ENCODE measurements at regions not wholly inside any gene's neighbourhood (a gene's known extent, or its start where the extent isn't known, plus 50 kb on each side); places are given as distances from the start of the nearest gene placed in this dataset.
"Not testable (repeated sequence)": the region's sequence is repeated elsewhere in the genome, so short reads cannot be mapped to it uniquely, and the experiment has no call there.

DNA sequence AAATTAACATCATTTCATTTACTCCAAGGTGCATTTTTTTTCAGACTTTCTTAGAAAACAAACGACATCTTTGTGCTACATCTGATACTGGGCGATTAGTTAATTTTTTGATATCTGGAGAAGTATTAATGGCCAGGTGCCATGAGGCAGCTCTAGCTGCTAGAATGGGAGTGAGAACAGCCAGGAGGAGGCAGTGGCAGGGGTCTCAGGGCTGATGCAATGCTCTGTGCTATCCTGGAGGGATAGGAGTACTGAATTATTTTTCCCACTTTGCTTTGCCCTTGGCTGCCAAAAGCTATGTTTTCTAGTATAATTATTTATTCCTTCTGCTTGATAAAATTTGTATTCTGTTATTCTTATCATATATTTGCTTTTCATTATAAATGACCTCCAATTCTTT is 133.6 kb upstream of the NOX3 start:
- no peak for DNase-seq (ENCODE audit: low spot score)

DNA sequence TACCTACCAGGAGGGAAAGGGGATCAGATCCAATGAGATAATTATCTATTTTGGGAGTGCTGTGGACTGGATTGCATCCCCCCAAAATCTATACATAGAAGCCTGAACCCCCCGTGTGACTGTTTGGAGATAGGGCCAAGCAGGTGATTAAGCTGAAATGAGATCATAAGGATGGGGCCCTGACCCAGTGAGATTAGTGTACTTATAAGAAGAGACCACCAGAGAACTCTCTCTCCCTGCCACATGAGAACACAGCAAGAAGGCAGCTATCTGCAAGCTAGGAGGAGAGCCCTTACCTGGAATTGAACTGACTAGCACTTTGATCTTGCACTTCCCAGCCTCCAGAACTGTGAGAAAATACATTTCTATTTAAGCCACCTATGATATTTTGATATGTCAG is 132.2 kb upstream of the NOX3 start:
- no peak for DNase-seq (ENCODE audit: low spot score)

DNA sequence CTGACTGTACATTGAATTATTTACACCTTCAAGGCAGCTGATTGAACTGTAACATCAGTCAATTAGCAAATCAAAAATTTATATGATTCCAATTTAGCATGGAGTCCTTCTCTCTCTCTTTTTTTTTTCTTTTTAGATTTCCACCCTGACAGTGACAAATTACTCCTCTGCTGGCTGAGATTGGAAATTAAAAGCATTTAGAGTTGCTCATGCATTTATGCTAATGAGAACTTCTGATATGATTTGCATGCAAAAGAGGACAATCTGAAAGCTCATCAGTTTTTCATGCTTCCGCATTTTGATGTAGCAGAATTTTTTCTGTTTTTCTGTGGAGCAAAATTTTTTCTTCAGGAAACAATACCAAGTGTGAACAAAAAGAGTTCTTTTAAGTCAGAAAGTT is 130.5 kb upstream of the NOX3 start:
- no peak for DNase-seq (ENCODE audit: low spot score)

DNA sequence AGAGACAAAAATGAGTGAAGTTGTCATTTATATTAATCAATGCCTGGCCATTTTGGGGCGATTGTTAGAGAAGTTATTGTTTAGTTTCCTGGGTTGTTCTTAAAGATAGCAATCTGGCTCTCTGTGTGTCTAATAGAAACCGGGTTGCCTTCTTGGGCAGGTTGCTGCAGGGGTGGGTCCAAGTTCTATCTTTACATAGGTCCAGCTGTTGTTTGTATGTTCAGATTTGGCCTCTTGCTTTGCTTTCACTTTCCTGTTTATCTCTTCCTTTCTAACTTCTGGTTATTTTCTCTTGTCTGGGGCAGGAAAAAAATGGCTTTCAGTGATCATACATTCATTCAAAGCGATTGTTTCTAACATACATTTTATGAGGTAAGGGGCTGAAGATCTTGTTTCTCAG is 128.4 kb upstream of the NOX3 start:
- DNase-seq (ENCODE audit: low spot score) = no peak

DNA sequence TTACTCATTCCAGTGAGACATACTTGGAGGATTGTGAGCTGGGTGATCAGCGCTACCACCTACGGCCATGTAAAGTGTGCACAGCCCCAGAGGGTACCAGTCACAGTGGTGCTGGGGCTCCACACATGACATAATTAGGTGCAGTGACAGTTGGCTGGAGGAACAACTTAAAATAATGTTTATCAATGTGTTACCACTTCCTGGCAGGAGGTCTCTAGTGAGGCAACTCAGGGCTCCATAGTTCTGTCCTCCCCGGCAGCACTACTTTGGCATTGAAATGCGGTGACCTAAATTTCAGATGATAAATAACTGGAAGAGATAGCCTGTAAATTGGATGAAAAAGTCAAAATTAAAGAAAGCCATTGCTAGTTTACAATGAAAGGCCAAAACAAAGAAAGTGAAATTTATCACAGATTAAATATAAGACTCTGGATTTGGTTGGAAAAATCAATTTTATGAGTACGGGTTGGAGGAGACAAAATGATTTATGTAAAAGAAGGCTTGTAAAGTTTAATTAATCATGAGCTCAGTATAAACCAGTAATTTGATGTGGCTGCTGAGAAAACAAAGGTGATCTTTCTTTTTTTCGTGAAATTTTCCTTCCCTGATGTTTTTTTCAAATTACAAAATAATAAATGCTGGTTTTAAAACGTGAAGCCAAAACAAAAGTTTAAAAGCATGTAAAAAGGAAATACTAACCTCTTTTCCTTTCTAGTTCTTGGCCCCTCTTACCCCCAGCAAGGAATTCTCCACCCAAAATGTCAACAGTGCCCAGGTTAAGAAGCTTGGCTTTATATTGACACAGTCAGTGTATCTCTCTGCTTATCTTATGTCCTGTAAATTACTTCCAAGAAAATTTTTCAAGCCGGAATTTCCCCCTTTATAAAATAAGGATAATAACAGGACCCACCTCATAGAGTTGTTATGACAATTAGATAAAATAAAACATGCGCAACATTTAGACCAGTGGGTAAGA is 126.7 kb upstream of the NOX3 start:
- no peak for DNase-seq (ENCODE audit: low spot score)

DNA sequence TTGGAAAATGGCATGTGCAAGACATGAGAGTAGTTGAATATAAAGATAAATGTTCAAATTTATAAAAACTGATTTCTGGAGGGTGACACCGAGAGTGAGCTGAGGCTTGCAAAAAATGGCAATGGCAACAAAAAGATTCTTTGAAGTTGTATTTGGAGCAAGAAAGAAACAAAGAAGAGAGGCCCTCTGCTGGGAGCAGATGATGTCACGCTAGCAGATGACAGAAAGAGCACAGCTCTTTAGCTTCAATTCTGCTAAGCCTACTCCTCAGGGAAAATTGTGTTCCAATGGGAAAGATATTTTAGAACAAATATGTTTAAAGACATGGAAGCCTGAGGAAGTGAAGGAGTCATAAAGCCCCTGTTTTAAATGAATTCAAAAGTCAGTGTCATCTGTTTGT is 125.3 kb upstream of the NOX3 start:
- no peak for DNase-seq (ENCODE audit: low spot score)

DNA sequence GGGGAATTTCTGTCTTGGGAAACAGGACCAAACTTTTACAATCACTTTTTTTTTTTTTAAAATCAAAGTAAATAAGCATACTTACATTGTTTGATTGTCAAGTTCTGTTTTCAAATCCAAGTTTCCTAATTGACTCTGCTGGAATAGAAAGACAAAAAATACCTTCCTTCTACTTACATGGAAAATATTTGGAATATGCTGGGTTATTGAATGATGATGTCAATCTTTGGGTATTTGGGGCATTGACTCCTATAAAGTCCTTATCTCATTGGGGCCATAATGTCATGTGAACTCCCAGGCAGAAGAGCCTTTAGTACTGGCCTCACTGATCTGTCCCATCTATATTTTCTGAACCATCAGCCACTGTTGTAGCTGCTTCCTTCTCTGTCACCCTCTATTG is 122.6 kb upstream of the NOX3 start:
- DNase-seq (ENCODE audit: low spot score) = no peak

DNA sequence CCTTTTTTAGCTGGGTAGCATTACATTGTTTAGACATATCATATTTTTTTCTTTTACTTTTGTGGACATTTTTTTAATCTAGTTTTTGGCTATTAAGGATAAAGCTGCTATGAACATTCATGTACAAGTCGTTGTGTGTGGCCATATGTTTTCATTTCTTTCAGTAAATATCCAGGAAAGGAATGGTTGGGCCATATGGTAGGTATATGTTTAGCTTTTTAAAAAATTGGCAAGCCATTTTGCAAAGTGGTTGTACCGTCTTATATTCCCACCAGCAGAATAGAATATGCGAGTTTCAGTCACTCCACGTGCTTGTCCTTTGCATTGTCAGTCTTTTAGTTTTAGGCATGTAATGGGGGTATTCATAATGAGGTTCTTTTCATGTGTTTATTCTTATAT is 106.3 kb upstream of the NOX3 start:
- no peak for DNase-seq (ENCODE audit: low spot score)

DNA sequence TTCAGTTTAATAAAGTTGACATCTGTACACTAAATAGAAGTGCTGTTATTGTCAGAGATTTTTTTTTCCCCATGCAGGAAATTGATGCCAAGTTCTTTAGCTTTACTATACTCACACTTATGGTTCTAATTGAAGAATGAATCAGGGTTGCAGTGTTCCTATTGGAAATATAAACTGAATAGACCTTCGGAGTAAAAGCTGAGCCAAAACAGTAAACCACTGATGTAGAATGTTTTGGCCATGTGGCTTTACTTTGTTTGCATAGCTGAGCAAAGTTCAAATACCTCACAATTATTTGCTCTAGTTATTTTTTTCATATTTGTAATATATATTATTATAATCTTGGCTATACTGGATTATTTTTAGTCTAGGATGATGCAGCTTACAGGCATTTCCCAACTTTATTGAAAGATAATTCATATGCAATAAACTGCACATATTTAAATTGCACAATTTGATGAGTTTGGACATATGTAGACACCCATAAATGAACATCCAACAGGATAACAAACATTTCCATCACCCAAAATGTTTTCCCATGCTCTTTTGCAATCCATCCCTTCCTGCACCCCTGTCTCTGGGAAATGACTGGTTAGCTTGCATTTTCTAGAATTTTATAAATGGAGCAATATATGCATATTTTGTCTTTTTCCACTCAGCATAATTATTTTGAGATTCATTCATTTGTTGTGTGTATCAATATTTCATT is 105.8 kb upstream of the NOX3 start:
- DNase-seq (ENCODE audit: low spot score) = no peak

DNA sequence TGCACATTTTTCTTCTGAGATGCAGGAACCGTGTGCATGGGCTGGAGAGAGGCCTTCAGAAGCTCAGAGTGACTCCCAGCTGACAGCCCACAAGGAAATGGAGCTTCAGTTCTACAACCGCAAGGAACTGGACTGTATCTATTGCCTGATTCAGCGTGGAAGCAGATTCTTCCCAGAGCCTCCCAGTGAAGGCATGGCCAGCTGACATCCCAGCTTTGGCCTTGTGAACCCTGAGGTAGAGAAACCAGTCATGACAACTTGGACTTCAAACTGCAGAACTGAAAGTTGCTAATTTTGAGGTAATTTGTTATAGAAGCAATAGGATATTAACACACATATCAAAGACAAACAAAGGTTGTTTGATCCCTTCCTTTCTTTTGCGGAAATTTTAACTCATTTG is 94.3 kb upstream of the NOX3 start:
- DNase-seq (ENCODE audit: low spot score) = no peak

DNA sequence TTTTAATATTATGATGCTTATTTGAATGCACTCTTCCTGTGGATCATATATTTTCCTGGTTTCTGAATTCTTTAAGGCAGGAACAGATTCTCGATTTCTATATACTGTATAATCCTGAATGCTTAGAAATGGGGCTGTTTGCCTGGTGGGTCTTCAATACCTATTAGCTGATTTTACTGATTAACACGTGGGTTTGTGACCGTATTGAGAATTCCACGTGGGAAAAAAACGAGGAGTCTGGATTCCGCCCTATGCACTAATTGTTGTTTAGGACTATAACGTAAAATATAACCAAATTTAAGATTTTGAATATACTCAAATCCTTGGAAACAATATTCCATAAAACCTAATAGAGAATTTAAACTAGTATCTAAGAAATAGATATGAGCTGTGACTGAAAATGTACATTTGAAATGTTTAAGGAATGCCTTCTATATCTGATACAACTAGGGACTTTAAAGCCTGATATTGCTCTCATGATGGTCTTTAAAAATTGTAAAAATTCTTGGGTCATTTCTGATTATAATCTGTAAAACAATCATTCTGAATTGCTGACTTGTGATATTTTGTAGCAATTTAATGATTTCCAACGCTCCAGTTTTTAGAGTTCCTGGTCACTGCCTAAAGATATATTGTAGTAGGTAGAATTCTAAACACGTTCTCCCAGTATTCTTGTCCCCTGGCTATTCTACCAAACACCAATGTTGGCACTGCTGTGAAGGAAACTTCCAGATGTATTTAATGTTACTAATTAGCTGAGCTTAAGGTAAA is 93.6 kb upstream of the NOX3 start:
- no peak for DNase-seq (ENCODE audit: low spot score)

DNA sequence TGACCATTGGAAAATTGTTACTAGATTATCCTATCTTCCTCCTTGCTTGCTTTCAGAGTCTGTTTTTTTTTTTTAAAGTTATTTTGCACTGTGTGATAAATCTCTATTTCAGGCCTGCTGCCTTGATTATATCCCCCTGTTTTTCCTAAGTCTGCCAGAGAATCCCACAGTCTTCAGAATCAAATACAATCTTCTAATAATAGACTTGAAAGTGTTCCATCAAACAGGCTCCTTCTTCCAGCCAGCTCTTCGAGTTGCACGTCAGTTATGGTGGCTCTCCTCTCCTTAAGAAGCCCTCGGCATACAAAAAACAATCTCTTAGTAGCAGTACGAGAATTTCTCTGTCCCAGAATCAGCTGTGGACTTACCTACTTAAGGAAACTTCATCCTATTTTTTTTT is 92.9 kb upstream of the NOX3 start:
- DNase-seq (ENCODE audit: low spot score) = no peak

DNA sequence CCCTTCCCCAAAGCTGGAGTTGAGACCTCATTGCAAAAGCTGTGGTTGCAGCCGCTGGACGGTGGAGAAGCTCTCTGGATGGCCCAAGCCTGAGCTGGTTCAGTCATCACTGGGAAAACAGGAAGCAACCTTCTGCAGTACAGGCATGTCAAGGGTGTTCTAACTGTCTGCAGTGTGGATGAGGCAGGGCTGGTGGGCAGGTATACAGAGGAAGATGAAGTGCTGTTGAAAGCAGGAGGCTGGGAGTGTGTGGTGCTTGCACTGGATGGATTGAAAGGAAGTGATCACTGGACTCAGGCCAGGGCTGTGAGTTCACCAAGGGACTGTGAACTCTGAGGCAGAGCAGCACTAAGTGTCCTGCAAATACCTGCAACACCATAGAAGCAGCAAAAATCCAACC is 89.0 kb upstream of the NOX3 start:
- no peak for DNase-seq (ENCODE audit: low spot score)

DNA sequence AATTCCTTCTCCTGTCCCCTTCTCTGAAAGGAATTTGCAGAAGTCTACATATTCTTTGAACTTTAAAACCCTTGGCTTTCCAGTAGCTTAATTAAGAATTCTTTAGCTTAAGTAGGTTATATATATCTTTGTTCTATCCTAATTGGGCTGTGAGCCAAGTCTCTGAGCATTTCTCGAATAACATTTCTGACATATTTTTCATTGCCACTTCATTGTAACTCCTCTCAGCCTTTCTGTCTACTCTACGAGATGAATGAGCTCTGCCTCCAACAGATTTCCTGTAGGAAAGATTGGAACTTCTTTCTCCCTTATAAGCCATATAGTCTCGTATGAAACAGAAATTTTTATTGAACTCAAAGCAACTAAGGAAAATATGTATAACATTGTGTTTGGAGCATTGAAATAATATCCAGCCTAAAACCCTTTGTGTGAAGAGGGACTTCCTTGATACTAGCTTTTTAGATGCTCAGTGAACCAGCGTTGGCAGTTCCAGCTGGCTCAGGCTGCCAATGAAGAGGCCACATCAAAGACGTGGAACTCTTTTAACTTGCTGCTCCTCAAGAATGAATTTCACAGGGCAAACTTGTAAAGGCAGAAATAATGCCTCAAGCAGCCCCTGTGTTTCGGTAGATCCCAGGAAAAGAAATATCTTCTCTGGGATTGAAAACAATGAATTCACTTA is 87.7 kb upstream of the NOX3 start:
- no peak for DNase-seq (ENCODE audit: low spot score)

DNA sequence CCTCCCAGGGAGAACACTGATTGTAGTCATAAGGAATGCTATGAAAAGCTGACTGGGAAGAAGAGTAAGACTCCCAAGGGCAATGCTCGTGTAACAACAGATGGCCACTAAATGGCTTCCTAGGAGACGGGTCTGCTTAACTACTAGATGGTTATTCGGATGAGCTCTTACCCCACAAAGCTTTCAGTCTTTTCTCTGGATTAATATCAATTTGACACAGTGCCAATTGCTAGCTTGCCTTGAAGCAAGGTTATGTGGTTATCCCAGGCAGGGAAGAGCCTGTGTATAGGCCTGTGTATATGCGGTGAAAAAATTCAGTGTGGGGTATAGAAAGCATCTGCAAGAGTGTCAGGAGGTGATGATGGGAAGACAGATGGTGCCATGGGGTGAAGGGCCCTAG is 86.4 kb upstream of the NOX3 start:
- DNase-seq (ENCODE audit: low spot score) = no peak

DNA sequence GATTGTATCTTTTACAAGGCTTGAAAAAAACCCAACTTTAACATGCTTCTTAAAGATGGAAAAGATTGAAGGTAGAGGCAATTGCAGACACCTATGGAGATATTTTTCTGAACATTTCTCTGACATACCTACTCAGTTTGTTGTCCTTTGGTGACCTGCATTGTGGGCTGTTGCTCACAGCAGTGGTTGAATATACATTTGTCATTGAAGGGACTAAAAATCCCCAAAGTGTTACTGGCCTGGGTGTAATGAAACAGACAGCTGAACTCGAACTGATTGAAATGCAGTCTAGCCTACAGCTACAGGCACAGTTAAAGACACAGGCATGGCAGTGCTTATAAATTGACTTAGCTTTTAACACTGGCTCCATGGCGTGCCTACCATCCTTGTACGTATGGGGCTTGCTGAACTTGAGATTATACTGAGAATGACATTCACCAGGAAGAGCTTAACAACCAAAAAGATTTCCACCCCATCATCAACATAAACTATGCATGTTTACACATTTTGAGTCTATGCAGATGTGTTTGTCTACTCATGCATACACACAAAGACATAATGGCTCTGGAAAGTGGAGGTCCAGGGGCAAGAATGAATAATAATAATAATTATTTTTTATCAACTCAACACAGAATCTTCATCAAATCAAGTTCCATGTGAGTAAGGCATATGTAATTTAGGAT is 83.2 kb upstream of the NOX3 start:
- no peak for DNase-seq (ENCODE audit: low spot score)

DNA sequence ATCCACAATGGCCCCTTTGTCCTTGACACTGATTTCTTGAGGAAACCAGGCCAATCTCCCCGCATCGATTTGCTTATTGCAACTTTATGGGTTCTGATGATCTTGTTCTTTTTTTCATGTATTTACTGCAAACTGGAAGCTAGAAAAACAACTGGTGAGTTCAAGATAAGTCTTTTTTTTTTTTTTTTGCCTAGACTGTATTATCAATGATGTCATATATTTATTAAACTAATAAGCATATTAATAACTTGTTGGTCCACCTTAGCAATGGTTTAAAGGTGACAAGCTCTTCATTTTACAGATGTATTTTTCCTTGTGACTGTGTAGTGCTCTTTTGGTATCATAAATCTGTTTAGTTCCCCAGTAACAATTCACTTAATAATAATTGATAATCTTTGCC is 79.0 kb upstream of the NOX3 start:
- no peak for DNase-seq (ENCODE audit: low spot score)

DNA sequence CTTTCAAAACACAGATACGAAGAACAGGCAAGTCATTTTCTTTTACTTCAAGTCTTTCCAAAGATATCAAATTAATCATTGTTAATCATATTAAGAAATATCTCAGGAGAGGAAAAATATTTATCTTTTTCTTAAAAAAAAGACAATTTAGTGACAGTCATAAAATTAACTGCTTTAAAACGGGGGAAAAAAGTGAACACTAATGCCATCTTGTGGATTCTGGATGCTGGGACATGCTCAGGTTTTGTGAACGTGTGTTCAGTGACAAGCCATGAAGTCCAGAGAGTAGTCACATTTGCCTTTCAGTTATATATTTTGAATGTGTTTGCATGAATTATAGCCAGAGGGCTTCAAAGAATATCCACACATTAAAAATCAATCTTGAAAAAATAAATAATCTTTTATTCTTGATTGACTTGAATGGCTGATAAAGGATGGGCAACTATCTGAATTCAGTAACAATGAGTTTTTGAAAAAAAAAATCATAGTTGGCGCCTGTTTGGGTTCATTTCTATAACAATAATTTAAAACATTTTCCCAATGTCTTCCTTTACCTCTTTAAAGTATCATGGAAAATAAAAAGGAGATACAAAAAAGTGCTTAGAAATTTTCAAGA is 74.7 kb upstream of the NOX3 start:
- DNase-seq (ENCODE audit: low spot score) = peak; percentile 2

DNA sequence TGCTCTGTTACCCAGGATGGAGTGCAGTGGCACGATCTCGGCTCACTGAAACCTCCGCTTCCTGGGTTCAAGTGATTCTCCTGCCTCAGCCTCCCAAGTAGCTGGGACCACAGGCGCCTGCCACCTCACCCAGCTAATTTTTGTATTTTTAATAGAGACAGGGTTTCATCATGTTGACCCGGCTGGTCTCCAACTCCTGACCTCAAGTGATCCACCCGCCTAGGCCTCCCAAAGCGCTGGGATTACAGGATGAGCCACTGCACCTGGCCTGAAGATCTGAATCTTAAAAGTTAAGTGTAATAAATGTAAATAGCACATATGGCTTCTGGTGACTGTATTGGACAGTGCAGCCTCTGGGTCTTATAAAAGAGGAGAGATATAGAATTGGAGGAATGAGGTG is 74.2 kb upstream of the NOX3 start:
- DNase-seq (ENCODE audit: low spot score) = not testable (repeated sequence)

DNA sequence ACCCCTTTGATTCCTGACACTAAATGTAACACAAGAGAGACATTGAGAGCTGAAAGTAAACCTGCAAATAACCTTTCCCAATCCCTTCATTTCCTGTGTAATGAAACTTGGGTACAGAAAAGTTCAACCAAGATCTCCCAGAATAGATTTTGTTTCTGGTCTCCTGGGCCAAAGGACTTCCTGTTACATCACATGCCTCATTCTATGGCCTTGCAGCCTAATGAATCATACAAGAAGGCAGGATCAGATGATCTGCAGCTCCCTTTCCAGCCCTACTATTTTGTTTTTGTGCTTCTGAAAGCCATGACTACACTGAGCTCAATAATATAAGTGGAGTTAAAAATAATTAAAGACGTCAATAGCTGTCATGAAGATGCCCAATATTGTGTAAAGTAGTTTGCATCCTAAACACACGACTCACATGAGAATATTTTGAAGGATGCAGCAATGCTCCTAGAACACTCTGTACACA is 73.4 kb upstream of the NOX3 start:
- no peak for DNase-seq (ENCODE audit: low spot score)

DNA sequence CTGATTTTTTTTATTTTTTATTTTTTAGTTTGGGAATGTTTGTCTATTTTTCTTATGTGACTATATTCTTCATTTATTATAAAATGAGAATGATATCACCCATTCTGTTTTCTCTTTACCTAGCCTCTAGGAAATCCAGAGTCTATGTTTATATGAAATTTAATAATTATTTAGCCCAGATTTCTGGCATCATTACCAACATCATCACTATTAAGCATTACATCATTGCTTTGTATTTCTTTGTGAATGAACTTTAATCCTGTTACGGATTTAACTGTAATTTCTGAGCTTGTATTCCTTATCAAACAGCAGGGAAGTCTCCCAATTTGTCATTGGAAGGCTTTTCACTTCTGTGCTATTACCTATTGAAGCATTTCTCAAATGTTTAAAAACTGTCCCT is 72.7 kb upstream of the NOX3 start:
- DNase-seq (ENCODE audit: low spot score) = no peak
